Right cardiac atrium (tissue), 5 donors: ENCODE measurements at regions not wholly inside any gene's neighbourhood (a gene's known extent, or its start where the extent isn't known, plus 50 kb on each side); places are given as distances from the start of the nearest gene placed in this dataset.

Experiments
- ATAC-seq, 2 donors: fragments of 200-7000 bp; cut with Tn5 transposase; one replicate each; pipeline versions ENCODE4 v1.8.0 to v1.9.1; 2020; ENCODE audit warnings: moderate library complexity in 2 of 2, mild to moderate bottlenecking in 1 of 2
- DNase-seq, 3 donors: peaks; one replicate each; pipeline ENCODE4 v3.0.0-alpha.2; 2020
- H3K27ac ChIP-seq: one replicate; pipeline ENCODE4 v1.5.1; 2013; ENCODE audit warnings: mild to moderate bottlenecking, low read length, control low read depth, moderate library complexity
- H3K27me3 ChIP-seq: one replicate; pipeline ENCODE4 v1.6.1; 2013; ENCODE audit not compliant: control insufficient read depth, insufficient read depth
- H3K4me1 ChIP-seq: one replicate; pipeline ENCODE4 v1.6.1; 2013; ENCODE audit warnings: low read length; ENCODE audit not compliant: control insufficient read depth, insufficient read depth
- H3K4me3 ChIP-seq: one replicate; pipeline ENCODE4 v1.5.1; 2013; ENCODE audit warnings: low read length, control low read depth
- H3K9me3 ChIP-seq: one replicate; pipeline ENCODE4 v1.6.1; 2013; ENCODE audit warnings: low read length; ENCODE audit not compliant: control insufficient read depth
- WGBS: extraction: QIAGEN DNeasy Blood & Tissue Kit; methylation state at CpG from one replicate; pipeline ENCODE4 v1.1.7; 2013; 5-methylcytosine and 5-hydroxymethylcytosine counted together
- intact Hi-C, 4 donors: fragments of 100-400 bp; cut with DNase I; formaldehyde crosslinking; loops; one replicate each; pipeline versions ENCODE4 v1.11.0 to v1.14.0; 2022 to 2023
- donor health status: healthy with polysubstance abuse.
- donor health status: DM: no; HTN: yes; CAD: no.
- donor health status: DM: no; HTN: no; CAD: no.
- donor health status: DM: no; HTN: yes; CAD: no; lungs with severe emphysema.
- donor health status: DM: yes; HTN: yes; CAD: no.

DNA sequence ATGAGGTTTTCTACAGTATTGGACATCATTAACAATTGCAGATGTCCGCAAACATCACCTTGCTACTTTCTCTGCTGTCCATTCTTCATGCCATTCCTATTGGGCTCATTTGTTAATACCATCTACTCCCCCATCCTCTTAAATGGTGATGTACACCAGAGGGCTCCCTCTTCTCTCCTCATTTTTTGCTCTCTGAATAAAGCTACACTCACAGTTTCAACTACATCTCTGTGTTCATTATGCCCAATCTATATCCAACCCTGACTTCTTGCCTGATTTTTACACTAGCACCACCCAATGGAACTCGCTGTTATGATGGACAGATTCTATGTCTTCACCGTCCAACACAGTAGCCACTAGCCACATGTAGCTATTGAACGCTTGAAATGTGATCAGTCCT, 288.1 kb upstream of the ID4 start:
- Histone ChIP-seq H3K27me3 (no peaks in the 10 kb centered on the region), H3K4me3 (no peak overlapping the region), H3K9me3 (no peaks in the 10 kb centered on the region), H3K27ac (no peak overlapping the region), H3K4me1 (no peaks in the 10 kb centered on the region)
- DNase-seq = no peak
- no peak for ATAC-seq
- intact Hi-C loops = no loop called here
- WGBS = 95% methylated on average over 4 of the region's 4 CpGs

- Histone ChIP-seq H3K27me3 (no peaks in the 10 kb centered on the region), H3K27ac (no peak overlapping the region), H3K9me3 (no peaks in the 10 kb centered on the region), H3K4me1 (no peaks in the 10 kb centered on the region), H3K4me3 (no peak overlapping the region)
- WGBS = 85% methylated on average over 2 of the region's 2 CpGs
- no peak for ATAC-seq
- intact Hi-C loops = no loop called here
- DNase-seq = no peak
Observed at GRCh38 chr6:19550380-19550779, 286.8 kb upstream of the ID4 start.

- ATAC-seq = no peak
Observed at GRCh38 chr6:19551611-19552010, 285.6 kb upstream of the ID4 start.

DNA sequence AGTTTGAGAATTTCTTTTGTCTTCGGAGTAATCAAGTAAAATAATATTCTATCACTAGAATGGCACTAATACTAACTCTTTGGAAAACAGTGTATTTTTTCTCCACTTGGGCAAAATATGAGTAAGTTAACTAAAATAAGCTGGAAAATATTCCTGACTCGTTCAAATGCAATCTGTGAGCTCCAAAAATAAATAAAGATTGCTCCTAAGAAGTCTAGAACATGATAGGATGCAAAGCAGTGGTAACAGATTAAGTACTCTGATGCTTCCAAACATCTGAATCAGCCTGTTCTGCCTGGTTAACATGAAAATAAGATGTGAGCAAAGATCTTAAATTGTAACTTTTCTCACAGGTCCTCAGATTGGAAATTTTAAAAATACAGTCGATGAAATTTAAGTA, 285.1 kb upstream of the ID4 start:
- Histone ChIP-seq H3K4me3 (no peak overlapping the region), H3K4me1 (no peaks in the 10 kb centered on the region), H3K27ac (no peak overlapping the region), H3K9me3 (no peaks in the 10 kb centered on the region), H3K27me3 (no peaks in the 10 kb centered on the region)
- ATAC-seq = no peak
- DNase-seq = no peak
- intact Hi-C loops = no loop called here
- 69% methylated on average over 3 of the region's 3 CpGs for WGBS

More at GRCh38 chr6:19551611-19552010, 285.6 kb upstream of the ID4 start:
- whole genome bisulfite sequencing = 79% methylated on average over 4 of the region's 4 CpGs
- no peak for DNase-seq
- H3K27ac ChIP-seq = no peak overlapping the region
- H3K9me3 ChIP-seq = no peaks in the 10 kb centered on the region
- intact Hi-C loops = no loop called here
- H3K4me3 ChIP-seq = no peak overlapping the region
- no peaks in the 10 kb centered on the region for H3K27me3 ChIP-seq
- H3K4me1 ChIP-seq = no peaks in the 10 kb centered on the region

GRCh38 chr6:19552588-19552987, 284.6 kb upstream of the ID4 start:
- no peaks in the 10 kb centered on the region for H3K27me3 ChIP-seq

DNA sequence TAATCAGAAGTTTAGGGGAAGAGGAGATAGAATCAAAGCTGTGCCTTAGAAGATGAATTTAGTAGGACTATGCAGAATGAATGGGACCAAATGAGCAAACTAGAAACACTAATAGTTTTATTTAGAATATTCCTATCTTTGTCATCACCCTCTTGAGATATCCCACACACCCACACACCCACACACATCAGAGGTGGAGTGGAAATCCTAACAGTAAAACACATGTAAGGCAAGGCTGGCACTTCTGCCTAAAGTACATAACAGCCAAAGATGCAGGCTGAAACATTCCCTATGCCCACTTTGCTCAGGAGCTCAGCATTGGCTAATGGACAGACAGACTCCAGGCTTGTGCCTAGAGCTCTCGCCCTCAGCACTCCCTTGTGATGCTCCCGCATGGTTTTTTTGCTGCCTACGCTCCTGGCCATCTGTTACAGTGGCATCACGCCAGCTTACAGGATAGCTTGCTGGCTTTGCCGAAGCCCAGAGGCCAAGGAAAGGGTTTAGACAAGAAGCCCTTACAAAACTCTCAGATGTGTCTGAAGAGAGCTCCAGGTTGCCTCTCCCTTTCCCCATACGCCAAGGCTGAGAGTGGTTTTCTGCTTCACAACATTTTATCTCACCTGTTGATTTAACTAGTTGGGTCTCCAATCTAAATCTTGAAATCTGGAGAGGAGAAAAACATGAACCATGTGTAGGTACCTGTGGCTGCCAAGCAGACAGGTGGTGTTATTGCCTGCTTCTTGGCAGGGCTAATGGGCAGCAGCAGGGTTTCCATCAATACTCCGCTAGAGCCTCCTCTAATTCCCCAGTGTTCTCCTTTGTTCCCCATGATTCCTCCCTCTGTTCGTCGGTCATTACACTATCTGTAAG, 282.6 kb upstream of the ID4 start:
- H3K27ac ChIP-seq = no peak overlapping the region
- intact Hi-C loops = no loop called here
- ATAC-seq (peak; percentile 26 to 43), DNase-seq (peak; percentile 27 to 52 (median 44))
- no peaks in the 10 kb centered on the region for H3K27me3 ChIP-seq
- H3K4me1 ChIP-seq = no peaks in the 10 kb centered on the region
- H3K9me3 ChIP-seq = no peaks in the 10 kb centered on the region
- no peak overlapping the region for H3K4me3 ChIP-seq
- 62% methylated on average over 9 of the region's 9 CpGs for WGBS

More at GRCh38 chr6:19552588-19552987, 284.6 kb upstream of the ID4 start:
- ATAC-seq (no peak), DNase-seq (no peak)
- 73% methylated on average over 2 of the region's 2 CpGs for WGBS
- intact Hi-C loops = no loop called here
- H3K27ac ChIP-seq = no peak overlapping the region
- H3K9me3 ChIP-seq = no peaks in the 10 kb centered on the region
- H3K4me1 ChIP-seq = no peaks in the 10 kb centered on the region
- H3K4me3 ChIP-seq = no peak overlapping the region

DNA sequence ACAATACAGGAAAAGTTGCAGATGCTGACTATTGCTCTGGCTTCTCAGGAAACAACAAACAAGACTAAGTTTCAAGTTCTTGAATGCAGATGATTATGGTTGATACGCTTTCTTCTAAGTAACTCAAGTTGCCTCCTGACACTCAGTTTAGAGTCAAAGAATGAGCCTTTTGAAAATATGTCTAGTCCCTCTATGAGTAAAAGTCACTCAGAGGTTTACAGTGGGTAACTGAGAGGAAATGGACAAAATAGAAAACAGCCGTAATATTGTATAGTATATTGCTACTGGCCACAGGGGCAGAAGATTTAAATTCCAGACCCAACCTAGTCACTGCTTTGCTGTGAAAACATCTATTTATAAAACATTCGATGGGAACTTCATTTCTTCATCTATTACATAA, 280.0 kb upstream of the ID4 start:
- Histone ChIP-seq H3K9me3 (no peaks in the 10 kb centered on the region), H3K4me3 (no peak overlapping the region), H3K27me3 (no peaks in the 10 kb centered on the region), H3K4me1 (no peaks in the 10 kb centered on the region), H3K27ac (no peak overlapping the region)
- 81% methylated on average over 3 of the region's 3 CpGs for WGBS
- DNase-seq = no peak
- intact Hi-C loops = no loop called here
- ATAC-seq = no peak

- H3K4me3 ChIP-seq = no peak overlapping the region
- intact Hi-C loops = no loop called here
- H3K27me3 ChIP-seq = no peaks in the 10 kb centered on the region
- no peaks in the 10 kb centered on the region for H3K9me3 ChIP-seq
- WGBS = 83% methylated on average over 2 of the region's 2 CpGs
- ATAC-seq (no peak), DNase-seq (no peak)
- no peaks in the 10 kb centered on the region for H3K4me1 ChIP-seq
- H3K27ac ChIP-seq = no peak overlapping the region
Observed at GRCh38 chr6:19558201-19558600, 279.0 kb upstream of the ID4 start.

GRCh38 chr6:19558934-19559333, 278.2 kb upstream of the ID4 start:
- Histone ChIP-seq H3K4me1 (no peaks in the 10 kb centered on the region), H3K9me3 (no peaks in the 10 kb centered on the region), H3K27me3 (no peaks in the 10 kb centered on the region), H3K27ac (no peak overlapping the region), H3K4me3 (no peak overlapping the region)
- 91% methylated on average over 2 of the region's 2 CpGs for WGBS
- intact Hi-C loops = no loop called here
- ATAC-seq (no peak), DNase-seq (no peak)

- no peak overlapping the region for H3K4me3 ChIP-seq
- no peaks in the 10 kb centered on the region for H3K4me1 ChIP-seq
- intact Hi-C loops = no loop called here
- ATAC-seq (no peak), DNase-seq (no peak)
- H3K9me3 ChIP-seq = no peaks in the 10 kb centered on the region
- 54% methylated on average over 1 of the region's 1 CpG for WGBS
- no peaks in the 10 kb centered on the region for H3K27me3 ChIP-seq
- H3K27ac ChIP-seq = no peak overlapping the region
Observed at GRCh38 chr6:19562468-19562867, 274.7 kb upstream of the ID4 start.

GRCh38 chr6:19569563-19569962, 267.6 kb upstream of the ID4 start:
- H3K9me3 ChIP-seq = no peaks in the 10 kb centered on the region
- no peaks in the 10 kb centered on the region for H3K4me1 ChIP-seq
- no peak overlapping the region for H3K4me3 ChIP-seq
- H3K27ac ChIP-seq = no peak overlapping the region
- no peaks in the 10 kb centered on the region for H3K27me3 ChIP-seq
- WGBS = 56% methylated on average over 3 of the region's 3 CpGs
- intact Hi-C loops = no loop called here
- ATAC-seq (no peak), DNase-seq (no peak)

- H3K9me3 ChIP-seq = no peaks in the 10 kb centered on the region
- no peak overlapping the region for H3K4me3 ChIP-seq
- WGBS = 88% methylated on average over 3 of the region's 3 CpGs
- ATAC-seq (no peak), DNase-seq (no peak)
- H3K27ac ChIP-seq = no peak overlapping the region
- intact Hi-C loops = no loop called here
- no peaks in the 10 kb centered on the region for H3K4me1 ChIP-seq
- no peaks in the 10 kb centered on the region for H3K27me3 ChIP-seq
Observed at GRCh38 chr6:19571176-19571575, 266.0 kb upstream of the ID4 start.
